ENCODE measurements at regions not wholly inside any gene's neighbourhood (a gene's known extent, or its start where the extent isn't known, plus 50 kb on each side); places are given as distances from the start of the nearest gene placed in this dataset.
"Not testable (repeated sequence)": the region's sequence is repeated elsewhere in the genome, so short reads cannot be mapped to it uniquely, and the experiment has no call there.

DNA sequence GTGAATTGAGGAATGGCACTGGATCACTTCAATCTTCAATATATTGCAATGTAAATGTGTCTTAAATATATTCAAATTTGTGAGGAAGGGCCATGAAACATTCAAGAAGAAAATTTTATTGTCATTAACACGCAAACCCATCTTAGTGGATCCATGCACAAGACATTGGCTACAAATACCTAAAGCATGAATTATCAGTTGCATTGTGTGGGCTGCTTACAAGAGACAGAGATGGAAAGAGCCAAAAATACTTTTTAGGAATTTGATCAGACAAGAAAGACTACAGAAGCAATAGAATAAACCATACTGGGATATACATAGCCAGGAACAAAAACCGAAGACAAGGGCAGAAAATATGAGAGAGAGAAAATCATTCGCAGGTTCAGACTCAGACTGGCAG is 616.2 kb upstream of the GRIA3 start:
- no peak for DNase-seq (ENCODE audit: low spot score)

DNA sequence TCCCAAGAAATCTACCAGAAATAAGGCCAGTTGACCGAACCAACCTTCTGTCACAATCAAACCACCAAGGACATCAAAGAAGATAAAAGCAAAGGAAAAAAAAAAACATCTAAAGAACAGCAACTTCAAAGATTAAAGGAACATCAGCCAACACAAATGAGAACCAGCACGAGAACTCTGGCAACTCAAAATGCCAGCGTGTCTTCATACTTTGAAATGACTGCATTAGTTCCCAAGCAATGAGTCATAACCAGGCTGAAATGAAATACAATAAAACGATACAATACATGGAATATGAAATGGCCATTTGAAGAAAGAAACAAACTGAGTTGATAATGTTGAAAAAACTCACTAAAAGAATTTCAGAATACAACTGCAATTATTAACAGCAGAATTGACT is 611.6 kb upstream of the GRIA3 start:
- no peak for DNase-seq (ENCODE audit: low spot score)

DNA sequence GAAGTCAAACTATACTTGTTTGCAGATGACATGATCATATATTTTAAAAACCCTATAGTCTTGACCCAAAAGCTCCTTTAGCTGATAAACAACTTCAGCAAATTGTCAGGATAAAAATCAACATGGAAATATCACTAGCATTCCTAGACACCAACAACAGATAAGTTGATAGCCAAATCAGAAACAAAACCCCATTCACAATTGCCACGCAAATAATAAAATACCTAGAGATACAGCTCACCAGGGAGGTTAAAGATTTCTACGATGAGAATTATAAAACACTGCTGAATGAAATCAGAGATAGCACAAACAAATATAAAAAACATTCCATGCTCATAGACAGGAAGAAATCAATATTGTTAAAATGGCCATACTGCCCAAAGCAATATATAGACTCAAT is 605.0 kb upstream of the GRIA3 start:
- DNase-seq (ENCODE audit: low spot score), result no peak

DNA sequence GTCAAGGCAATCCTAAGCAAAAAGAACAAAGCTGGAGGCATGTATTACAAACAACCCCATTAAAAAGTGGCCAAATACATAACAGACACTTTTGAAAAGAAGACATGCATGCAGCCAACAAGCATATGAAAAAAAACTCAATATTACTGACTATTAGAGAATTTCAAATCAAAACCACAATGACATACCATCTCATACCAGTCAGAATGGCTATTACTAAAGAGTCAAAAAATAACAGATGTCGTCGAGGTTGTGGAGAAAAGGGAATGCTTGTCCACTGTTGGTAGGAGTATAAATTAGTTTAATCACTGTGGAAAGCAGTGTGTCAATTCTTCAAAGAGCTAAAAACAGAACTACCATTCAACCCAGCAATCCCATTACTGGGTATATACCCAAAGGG is 604.6 kb upstream of the GRIA3 start:
- no peak for DNase-seq (ENCODE audit: low spot score)

DNA sequence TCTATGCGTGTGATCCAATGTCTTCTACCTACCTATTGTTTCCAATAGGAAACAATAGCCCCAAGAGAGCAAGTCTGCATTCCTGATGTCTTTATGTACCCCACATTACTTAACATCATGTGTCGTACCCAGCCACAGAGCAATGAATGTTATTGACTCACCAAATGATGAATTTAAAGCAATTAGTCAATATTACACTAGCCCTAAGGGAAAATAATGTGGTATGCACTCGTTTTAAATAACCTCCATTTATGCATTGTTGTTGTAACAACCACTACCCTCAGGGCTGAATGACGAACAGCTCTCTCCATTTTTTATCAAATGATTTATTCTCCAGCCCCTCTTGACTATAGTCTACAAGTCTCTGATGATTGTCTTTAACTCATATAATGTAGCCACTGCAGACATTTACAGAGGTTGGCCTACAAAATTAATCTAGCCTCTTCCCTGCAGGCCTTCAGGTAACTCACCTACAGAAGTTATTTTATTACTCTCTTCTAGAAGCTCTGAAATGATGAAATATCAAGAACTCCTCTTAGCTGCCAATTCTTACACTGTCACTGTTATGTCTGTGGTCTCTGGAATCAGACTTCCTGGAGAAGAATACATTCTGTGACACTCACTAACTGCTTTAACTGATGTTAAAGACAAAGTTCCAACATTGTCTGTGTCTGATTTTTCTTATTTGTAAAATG is 601.7 kb upstream of the GRIA3 start:
- DNase-seq (ENCODE audit: low spot score), result no peak

DNA sequence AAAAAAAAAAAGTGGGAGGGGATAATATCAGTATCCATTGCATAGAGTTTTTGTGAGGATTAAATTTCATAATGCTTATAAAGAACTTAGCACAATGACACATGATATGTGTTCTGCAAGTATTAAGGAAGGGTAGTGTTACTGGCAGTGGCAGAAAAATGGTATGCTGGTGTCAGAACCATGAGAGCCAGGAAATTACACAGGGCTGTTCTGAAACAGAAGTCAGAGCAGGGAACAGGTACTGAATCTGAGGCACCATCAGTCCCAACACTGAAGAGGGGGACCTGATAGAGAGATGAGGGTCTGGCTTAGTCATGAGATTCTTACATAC is 601.1 kb upstream of the GRIA3 start:
- no peak for DNase-seq (ENCODE audit: low spot score)

DNA sequence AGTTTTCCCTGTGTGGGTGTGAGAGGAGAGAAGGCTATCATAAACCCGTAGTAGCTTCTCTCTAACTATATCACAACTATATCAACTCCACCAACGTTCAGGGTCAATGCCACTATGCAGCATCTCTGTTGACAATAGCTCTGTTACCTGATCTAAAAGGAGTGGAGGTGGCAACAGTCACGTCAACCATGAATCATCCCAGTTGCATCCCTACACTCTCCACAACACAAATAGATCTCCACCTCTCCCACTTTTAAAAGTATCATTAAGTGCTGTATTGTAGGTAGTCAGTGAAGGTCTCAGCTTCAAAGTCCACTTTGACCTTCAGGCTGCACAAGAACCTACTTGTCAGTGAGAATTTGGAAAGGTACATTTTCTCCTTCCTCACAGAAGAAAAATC is 600.5 kb upstream of the GRIA3 start:
- no peak for DNase-seq (ENCODE audit: low spot score)

DNA sequence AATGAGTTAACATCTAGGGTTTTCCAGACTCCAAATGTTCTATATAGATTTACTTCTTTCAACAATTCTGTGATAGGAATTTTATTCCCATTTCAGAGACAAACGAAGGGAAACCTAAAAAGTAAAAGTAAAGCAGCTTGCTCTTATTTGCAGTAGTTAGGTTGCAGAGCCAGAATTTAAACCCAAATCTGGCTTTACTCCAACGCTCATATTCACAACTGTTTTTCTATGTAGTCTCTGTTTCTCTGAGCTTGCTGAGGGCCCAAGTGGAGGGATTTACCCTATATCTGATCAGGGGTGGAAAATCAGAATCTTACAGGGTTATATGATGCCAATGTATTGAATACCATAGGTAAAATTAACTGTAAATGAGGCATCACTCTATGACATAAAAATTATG is 599.1 kb upstream of the GRIA3 start:
- DNase-seq (ENCODE audit: low spot score), result no peak

DNA sequence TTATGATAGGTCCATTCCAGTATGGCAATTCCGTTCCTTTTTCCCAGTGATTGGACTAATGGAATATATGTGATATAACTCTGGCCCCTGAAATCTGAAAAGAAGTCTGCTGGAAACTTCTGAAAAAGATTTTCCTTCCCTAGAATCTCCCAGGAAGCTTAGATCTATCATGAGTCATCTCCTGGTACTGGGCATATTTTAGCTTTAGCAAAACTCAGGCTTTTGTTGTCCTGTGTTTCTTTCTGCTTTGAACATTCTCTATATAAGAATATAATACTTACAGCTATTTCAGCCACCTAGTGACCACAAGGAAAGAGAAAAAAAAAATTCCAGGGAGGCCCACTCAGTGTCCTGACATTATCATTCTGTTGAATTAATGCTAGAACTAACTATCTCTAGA is 597.2 kb upstream of the GRIA3 start:
- peak; percentile 3 for DNase-seq (ENCODE audit: low spot score)

DNA sequence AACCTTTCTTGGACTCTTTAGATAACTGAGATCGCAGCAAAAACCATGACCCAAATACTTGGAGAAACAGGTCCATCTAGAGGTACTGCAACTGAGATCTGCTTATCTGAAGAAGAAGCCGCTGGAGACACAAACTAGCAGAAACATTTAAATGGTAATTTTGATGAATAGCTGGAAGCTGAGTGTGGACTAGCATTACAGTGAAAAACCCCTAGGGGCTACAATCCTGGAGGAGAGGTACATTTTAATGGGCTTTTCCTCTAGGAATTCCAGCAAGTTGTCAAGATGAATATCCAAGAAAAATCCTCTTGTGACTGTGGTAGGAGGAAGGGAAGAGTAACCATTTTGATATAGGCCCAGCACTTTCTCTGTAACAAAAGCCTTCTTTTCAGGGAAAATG is 592.5 kb upstream of the GRIA3 start:
- DNase-seq (ENCODE audit: low spot score), result no peak

DNA sequence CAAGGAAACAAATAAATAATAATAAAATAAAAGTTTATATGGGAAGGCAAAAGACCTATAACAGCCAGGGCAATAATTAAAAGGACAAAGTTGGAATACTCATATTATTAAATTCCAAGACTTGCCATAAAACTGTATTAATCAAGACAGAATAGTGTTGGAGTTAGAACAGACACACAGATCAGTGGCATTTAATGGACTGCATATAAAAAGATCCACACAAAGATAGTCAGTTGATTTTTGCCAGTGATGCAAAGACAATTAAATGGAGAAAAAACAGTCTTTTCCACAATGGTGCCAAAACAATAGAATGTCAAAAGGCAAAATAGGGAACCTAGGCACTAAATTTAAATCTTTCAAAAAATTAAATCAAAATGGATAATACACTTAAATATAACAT is 587.1 kb upstream of the GRIA3 start:
- DNase-seq (ENCODE audit: low spot score), result no peak

DNA sequence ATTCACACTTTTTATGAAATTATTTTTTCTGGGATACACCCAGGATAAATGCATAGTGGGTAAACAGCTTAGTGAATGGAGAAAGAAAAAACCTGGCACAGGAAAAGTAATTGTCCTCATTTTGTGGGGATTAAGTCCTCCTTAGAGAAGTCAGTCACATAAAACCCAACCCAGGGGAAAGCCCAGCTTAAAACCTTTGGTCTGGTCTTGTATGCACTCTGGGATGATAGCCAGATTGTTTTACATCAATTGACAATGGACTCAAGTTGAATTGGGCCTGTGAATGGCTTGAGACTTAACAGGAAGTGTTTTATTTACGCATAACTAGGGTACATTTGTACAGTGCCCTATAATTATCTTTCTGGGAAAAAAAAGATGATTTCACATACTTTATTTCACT is 561.3 kb upstream of the GRIA3 start:
- no peak for DNase-seq (ENCODE audit: low spot score)

DNA sequence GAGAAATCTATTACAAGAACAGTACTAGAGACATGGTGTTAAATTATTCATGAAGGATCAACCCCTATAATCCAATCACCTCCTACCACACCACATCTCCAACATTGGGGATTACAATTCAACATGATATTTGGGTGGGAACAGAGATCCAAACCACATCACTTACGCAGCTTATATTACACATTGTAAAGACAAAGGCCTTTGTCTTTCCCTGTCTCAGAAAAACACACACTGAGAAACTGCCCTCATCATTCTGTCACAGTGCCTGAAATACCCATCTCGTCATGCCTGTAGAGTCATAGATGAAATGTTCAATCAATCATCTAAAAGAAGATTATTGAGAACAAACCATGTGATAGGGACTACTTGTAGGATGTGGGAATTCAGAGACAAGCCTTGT is 558.8 kb upstream of the GRIA3 start:
- DNase-seq (ENCODE audit: low spot score), result no peak

DNA sequence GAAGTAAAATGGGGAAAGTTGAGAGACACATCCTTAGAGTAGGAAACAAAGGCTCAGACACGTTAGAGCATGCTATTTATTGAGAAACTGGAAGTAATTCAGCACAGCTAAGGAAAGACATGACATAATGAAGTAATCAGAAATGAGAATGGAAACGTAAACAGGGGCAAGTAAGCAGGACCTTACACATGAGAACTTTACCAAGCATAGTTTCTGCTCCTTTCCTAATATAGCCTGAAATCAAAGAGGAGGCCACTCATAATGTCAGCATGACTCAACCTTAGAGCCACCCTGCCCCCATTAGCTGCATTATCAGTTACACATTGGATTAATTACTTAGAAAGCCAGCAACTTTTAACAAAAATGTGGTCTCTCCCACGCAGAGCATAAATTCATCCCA is 558.3 kb upstream of the GRIA3 start:
- peak; percentile 10 for DNase-seq (ENCODE audit: low spot score)

DNA sequence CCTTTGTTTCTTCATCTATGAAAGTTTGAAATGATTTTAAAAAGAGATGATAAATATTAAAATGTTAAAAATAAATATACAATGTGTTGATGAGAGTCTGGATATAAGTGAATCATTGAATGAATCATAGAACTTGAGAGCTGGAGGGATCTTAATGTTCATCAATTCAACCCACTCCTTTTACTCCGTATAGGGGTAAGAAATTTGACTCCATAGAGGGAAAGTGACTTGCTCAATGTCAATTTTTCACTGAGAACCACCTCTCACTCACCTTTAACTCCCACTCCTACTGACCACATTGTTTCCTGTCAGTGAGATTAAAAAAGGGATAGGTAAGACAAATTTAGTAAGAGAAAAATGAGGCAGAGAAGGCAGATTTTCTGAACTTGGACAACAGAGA is 557.2 kb upstream of the GRIA3 start:
- no peak for DNase-seq (ENCODE audit: low spot score)

DNA sequence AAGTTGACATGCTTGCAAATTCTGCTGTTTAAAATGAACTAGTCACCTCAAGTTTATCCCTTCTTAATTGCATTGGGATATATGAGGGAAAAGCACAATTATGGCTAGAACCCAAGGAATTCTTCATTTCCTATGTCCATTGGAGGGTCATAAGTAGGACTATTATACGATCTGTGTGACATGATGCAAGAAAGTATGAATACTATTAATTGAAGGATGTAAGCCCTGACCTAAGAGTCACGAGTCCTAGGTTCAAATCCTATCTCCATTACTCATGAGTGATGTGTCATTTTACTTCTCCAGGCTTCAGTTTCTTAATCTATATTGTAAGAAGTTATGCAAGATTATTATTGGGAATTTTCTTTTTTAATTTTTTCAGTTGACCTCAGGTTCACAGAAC is 542.9 kb upstream of the GRIA3 start:
- no peak for DNase-seq (ENCODE audit: low spot score)

DNA sequence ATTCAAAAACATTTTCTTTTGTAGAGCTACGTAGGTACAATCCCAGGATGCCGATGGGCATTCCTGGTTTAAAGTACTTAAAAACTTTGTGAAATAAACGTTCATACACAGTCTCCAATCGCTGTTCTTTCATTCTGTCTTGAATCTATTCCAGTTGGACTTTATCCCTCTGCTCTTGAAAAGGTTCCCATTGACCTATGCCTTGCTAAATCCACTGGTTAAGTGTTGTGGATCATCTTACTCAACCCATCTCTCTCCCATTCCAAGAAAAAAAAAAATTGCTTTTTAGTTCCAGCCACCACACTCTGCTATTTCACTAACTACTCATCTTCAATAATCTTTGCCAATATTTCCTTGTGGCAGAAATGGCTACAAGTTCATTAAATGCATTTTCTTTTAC is 542.3 kb upstream of the GRIA3 start:
- DNase-seq (ENCODE audit: low spot score), result no peak

DNA sequence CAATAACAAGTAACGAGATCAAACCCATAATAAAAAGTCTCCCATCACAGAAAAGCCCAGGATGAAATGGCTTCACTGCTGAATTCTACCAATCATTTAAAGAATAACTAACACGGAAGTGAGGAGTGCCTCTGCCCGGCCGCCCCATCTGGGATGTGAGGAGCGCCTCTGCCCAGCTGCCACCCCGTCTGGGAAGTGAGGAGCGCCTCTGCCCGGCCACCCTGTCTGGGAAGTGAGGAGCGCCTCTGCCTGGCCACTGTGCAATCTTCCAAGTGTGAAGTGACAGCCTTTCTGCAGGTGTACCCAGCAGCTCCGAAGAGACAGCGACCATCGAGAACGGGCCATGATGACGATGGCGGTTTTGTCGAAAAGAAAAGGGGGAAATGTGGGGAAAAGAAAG is 528.8 kb upstream of the GRIA3 start:
- DNase-seq (ENCODE audit: low spot score), result not testable (repeated sequence)

DNA sequence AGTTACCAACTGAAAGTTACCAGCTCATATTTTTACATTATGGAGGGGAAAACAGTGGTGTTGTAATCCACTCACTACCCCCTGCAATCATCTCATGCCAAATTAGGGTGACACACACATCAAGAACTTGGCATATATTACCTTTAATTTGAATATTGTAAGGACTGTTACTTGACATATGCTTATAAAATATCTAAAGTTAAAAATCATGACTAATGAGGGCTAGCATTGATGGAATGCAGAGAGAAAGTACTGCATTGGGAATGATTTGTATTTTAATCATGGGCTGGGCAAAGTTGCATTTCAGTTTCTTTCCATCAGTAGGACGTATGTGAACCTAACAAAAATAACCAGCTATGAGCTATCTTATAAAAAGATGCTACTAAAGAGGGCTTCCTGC is 517.5 kb upstream of the GRIA3 start:
- no peak for DNase-seq (ENCODE audit: low spot score)

DNA sequence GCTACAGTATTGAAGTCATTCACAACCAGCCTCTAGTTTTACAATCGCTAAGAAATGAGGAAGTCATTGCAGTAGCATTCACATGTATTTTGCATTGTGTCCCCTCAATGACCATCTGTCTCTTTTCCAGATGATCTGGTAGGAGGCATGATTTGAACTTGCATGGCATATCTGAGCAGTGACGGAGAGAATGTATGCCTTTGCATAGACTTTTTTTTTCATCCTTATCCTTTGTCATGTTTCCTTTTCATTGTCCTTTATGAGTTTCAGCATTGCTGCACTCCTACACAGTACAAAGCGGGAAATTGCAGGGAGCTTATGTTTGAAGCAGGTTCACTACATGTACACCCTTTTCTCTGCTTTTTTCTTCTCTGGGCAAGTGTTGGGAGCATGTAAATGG is 516.4 kb upstream of the GRIA3 start:
- DNase-seq (ENCODE audit: low spot score), result no peak

DNA sequence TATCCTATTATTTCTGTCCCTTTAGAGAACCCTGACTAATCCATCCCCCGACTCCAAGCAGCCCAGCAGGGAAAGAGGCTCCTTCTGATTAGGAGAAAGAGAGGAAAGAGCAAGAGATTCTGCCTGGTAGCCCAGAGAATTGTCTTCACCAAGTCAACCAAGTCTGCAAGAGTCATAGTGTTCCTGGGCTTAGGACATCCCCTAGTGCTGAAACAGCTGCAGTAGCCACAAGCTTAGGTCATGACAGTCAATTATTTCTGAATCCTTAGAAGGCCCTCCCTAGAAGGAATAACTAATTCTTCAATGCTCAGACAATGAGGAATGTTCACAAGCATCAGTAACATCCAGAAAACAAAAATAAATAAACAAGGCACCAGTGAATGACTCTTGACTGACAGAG is 480.3 kb upstream of the GRIA3 start:
- DNase-seq (ENCODE audit: low spot score), result no peak

DNA sequence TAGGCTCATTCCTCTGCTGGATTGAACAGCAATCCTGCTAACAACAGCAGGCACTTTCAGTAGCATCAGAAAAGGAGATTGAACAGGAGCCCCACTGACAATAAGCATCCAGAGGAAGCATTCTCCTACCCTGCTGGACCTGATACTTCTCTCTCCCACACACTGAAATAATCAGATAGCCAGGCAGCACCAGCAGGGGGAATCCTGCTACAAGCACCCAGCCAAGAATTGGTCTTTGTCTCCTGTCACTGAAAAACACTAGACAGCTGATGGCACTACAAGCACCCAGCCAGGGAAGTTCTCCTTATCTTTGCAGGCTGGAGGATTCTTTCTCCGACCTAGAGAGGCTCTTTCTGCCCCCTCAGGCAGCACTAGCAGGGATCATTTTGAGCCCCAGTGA is 444.3 kb upstream of the GRIA3 start:
- DNase-seq (ENCODE audit: low spot score), result no peak

DNA sequence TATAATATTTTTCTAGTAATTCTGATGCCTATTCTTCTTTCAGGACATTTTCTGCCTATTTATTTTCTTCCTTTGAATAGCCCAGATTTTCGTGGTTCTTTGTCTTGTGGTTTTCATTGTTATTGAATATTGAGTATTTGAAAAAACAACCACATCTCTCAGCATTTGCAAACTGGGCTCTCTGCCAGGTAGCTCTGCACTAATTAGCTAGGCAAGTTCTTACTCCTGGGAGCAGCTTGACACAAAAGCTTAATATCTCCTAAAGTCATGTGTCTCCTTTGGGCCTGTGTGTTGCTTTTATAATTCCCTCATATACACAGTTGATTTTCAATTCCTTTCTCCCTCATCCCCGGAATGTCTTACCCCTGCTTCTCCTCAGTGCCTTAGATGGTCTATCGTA is 413.5 kb upstream of the GRIA3 start:
- no peak for DNase-seq (ENCODE audit: low spot score)

DNA sequence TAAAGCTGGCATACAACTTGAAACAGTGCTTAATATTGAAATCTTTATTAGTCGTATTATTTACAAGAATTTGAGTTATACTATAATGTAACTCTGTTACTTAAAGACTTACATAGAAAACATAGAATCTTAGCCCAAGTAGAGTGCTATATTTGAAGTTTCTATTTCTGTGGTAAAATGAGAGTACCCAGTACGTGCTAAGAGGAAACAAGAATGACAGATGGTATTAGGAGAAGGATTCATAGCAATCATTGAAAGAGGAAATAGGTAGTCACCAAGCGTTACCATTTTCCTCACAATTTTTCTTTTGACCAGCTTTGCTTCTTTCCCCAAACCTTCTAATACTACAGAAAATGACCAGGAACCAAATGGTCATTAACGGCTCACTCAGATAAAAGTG is 412.1 kb upstream of the GRIA3 start:
- DNase-seq (ENCODE audit: low spot score), result no peak

DNA sequence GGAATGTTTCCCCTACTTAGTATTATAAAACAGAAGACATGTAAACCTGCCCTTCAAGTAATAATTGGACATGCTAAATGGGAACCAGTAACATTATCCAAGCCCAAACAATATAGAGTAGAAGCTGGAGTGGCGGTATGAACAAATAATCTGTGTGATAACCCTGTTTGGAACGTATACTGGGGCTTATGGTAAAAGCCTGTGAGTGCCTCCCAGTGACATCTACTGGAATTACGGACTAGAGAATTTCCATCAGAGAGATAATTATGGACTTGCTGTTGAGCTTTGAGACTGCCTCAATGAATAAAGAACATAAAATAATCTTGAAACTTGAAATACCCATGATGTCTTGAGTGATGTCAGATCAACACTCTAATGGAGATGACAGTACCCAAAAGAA is 406.3 kb upstream of the GRIA3 start:
- no peak for DNase-seq (ENCODE audit: low spot score)

Measured in AG08396 (cell line).